GM21619 (cell line): ENCODE measurements at regions not wholly inside any gene's neighbourhood (a gene's known extent, or its start where the extent isn't known, plus 50 kb on each side); places are given as distances from the start of the nearest gene placed in this dataset.
"Not testable (repeated sequence)": the region's sequence is repeated elsewhere in the genome, so short reads cannot be mapped to it uniquely, and the experiment has no call there.

Experiments
- ATAC-seq: cut with Tn5 transposase; IDR thresholded peaks from one replicate; pipeline ENCODE4 v1.9.1; 2021; ENCODE audit not compliant: unreplicated experiment

DNA sequence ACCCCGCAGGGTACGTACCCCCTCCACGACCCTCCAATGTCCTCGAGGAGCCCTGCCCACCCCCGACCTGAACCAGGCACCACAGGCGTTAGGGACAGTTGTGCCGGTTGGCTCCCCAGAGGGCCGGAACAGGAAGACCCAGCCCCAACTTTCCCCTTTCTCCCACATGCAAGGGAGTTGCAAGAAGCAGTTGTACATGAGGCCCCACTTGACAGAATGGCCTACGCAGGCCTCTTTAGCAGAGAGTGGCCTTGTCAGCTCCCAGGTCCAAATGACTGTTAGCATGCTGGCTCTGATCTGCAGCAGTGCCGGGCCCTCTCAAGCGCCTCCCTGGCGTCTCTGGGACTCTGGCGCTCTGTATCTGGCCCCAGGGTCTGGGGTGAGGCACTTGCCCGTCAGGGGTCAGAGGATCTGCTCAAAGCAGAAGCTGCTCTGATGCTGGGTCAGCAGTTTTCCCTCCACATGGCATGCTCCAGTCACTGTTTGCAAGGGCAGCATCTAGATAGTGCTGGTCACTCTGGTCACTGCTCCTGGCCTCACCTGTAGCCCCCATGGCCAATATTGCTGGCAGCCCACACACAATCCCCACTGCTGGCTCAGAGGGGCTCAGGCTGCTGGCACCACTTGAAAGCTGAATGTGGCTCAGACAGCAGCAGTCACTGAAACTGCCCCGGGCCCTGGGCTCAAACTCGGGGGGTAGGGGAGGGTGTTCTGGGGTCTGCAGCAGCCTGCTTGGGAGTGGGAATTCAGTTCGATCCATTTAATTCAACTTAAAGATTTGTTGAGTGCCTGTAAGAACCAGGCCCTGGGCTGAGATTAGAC is 254.5 kb downstream of the FAM43A start:
- no peak for ATAC-seq

DNA sequence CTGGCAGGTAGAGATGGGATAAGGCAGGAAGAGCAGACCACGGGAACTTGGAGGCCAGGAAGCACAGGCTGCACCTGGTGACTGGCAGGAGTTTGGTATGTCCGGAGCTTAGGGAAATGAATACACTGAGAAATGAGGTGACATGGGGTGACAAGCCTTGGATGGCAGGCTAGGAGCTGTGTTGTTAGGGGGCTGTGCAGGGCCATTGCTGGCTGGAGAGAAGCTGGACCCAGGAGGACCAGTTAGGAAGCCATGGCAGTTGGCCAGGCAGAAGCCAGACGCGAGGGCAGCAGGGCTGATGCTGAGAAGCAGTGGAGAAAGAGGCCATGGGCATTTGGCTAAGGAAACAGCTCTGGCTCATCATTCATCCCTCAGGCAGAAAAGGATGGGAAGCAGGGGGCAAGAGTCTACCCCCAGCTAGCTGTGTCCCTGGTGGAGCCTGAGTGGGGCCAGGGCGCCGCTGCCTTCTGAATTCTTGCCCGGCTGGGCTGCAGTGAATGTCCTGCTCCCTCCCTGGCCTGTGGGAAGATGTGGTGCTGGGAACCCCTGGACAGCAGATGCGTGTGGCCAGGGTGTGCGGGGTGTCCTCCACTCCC is 255.8 kb downstream of the FAM43A start:
- ATAC-seq, result no peak

DNA sequence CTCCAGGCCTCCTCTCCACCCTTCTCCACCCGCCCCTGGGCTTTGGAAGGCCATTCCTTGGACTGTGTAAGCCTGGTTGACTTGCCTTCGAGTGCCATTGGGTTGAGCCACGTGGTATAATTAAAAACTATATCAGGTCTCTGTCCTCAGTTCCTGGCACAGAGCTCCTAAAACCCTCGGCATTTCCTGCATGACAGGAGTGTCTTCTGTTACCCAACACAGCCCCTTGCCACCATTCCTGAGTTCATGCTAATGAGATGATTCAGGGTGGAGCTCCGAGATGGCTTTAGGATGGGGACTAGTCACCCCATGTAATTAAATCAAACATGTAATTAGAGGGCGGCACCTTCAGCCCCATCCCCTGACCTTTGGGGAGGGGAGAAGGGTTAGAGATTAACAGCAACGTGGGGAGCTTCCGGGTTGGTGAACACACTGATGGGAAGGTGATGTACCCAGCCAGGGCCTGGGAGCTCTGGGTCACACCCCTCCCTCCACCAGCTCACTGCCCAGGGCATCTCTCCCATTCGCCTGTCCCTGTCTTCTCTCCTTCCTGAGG is 256.4 kb downstream of the FAM43A start:
- ATAC-seq, result no peak

DNA sequence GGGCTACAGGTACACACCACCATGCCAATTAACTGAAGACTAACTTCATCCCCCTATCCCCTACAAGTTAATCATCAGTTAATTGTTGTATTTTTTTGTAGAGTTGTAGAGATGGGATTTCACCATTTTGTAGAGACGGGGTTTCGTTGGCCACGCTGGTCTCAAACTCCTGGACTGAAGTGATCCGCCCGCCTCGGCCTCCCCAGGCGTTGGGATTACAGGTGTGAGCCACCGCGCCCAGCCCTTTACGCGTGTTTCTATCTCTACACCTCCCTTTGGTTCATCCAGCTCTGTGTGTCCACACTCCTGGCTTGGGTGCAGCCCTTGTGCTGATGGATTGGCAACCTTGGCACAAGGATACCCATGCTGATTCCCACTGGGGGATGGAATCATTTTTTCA is 258.8 kb downstream of the FAM43A start:
- ATAC-seq, result no peak

DNA sequence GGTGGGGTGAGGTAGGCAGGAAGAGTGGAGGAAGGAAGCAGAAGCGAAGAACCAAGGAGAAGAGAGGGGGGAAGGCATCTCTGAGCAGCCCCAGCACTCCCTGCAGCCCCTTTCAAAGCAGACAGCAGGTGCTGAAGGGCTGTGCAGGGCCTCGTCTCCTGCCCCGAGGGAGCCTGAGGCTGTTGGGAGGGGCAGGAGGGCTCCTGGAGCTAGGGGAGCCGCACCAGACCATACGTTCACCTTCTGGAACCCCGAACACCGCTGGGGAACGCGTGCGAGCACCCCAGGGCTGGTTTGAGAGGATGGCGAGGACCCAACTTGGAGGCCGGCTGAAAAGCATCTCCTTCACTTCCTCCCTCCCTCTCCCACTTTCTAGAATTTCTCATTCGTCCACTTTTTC is 259.8 kb downstream of the FAM43A start:
- no peak for ATAC-seq

DNA sequence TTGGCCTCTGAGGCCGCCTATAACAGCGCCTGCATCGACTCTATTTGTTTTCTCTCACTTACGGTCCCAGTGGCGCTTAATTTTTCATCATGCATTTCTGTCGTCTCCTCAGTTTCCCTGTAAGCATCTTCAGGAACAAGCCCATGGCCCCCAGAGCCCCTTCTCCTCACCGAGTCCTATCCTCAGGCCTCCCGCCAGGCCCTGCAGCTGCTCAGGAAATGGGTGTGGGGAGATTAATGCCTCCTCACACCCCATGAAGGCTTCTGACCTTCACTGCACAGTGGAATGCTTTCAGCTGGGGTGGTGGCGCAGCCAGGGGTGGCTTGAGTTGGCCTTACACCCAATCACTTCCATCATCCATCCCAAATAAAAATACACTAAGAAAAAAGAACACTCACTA is 260.4 kb downstream of the FAM43A start:
- ATAC-seq, result no peak

DNA sequence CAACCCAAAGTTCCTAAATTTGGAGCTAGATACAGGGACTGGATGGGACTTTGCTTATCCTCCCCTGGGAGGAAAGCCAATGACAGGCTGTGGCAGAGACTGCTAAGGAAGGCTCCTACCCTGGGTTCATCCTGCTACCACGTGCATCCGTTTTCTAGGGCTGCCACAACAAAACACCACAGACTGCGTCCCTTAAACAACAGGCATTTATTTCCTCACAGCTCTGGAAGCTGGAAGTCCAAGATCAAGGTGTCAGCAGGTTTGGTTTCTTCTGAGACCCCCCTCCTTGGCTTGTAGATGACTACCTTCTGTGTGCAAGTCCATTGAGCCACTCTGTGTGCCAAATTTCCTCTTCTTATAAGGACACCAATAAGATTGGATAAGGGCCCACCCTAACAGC is 263.9 kb downstream of the FAM43A start:
- no peak for ATAC-seq

DNA sequence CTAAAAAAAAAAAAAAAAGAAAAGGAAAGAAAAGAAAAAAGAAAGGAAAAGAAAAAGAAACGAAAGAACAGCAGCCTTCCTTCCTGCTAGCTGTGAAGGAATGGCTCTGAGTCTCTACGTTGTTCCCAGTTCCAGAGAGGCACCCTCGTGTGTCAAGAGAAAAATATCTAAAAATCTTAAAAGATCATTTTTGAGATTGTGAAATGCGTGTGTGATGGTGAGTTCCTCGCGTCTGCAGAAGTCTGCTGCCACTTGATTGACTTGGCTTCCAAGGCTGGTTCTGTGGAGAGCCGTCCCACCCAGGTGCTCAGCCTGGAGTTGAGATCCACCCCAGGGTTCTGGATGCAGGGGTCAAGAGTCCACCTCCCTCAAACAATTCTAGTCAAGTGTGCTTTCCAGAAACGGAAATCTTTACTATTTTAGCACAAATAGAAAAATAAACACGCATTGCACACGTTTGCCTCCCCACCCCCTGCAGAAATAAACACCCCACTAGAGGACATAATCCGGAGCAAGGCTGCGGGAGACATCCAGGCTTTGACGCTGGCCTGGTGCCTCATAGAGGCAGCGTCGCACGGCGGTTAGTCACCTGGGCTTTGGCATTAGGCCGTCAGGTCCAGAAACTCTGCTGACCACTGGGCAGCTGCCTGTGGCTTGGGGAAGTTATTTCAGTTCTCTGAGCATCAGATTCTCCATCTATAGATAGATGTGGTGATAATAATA is 265.4 kb downstream of the FAM43A start:
- no peak for ATAC-seq

DNA sequence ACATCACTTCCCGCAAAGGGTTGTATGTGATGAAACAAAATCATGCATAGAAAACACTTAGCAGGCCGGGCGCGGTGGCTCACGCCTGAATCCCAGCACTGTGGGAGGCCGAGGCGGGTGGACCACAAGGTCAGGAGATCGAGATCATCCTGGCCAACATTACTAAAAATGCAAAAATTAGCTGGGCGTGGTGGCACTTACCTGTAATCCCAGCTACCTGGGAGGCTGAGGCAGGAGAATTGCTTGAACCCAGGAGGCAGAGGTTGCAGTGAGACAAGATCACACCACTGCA is 265.9 kb downstream of the FAM43A start:
- ATAC-seq, result not testable (repeated sequence)

DNA sequence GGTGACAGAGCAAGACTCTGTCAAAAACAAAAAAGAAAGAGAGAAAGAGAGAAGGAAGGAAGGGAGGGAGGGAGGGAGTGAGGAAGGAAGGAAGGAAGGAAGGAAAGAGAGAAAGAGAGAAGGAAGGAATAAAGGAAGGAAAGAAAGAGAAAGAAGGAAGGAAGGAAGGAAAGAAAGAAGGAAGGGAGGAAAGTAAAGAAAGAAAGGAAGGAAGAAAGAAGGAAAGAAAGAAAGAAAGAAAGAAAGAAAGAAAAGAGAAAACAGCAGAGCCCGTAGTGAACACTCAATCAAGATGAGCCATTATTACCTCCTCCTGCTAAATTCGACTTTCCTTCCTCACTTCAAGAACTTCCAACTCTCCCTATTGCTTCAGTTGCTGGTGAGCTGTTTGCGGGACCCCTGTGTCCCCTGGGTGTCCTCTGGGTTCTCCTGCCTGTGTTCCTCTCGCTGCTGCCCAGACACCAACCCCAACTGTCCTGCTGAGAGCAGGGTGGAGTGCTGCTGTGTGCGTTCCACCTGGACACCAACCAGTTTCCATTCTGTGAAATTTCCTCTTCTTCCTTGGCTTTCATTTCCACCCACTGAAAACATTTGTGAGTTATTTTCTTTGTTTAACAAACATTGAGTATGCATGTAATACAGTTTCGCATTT is 266.4 kb downstream of the FAM43A start:
- ATAC-seq, result no peak

DNA sequence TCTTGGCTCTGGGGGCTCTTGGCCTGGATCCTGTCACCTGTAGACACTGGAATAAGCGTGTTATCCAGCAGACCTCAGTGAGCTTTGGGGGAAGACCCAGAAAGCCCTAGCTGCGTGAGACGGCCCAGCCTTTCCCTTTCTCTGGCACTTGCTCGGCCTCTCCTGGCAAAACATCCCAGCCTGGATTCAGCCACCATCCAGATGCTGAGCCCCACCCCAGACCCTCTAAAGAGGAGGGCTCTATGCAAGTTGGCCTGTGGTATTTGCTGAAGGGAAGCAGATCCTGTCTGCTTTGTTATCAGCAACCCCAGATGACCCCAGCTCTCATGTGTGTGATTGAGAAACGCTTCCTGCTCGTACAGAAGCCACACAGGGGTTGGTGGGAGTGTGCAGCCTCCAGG is 267.2 kb downstream of the FAM43A start:
- ATAC-seq, result no peak

DNA sequence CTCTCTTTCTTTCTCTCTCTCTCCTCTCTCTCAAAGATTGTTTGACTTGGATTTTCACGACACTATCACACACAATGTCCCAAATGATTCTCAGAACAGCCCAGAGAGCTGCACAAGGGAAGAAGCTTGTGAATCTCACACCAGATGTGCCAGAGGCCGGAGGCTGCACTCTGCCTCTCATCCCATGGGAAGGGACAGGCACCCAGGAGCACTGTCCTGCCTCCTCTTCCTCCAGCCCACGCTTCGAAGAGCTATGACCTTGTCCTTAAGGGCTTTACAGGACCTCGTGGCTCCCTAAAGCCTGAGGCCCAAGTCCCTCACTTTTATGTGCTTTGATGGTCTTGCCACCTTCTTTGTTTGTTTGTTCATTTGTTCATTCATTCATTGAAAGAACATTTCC is 267.6 kb downstream of the FAM43A start:
- no peak for ATAC-seq

DNA sequence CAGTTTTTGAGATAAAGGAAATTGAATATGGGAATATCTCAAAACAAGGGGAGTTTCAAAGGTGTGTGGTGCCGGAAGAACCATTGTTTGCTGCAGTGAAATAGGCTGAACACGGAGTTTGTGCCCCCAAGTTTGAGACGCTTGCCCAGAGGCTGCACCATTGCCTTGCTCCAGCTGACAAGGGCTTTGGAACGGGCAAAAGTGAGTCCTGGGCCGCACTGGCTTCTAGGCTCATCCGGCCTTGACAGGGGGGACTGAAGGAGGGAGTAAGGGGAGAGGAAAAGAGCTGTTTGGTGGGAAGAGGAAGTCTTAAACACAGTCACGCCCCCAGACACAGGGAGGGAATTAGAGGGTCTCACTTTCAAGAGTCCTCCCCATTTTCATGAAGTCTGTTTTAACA is 269.9 kb downstream of the FAM43A start:
- no peak for ATAC-seq

DNA sequence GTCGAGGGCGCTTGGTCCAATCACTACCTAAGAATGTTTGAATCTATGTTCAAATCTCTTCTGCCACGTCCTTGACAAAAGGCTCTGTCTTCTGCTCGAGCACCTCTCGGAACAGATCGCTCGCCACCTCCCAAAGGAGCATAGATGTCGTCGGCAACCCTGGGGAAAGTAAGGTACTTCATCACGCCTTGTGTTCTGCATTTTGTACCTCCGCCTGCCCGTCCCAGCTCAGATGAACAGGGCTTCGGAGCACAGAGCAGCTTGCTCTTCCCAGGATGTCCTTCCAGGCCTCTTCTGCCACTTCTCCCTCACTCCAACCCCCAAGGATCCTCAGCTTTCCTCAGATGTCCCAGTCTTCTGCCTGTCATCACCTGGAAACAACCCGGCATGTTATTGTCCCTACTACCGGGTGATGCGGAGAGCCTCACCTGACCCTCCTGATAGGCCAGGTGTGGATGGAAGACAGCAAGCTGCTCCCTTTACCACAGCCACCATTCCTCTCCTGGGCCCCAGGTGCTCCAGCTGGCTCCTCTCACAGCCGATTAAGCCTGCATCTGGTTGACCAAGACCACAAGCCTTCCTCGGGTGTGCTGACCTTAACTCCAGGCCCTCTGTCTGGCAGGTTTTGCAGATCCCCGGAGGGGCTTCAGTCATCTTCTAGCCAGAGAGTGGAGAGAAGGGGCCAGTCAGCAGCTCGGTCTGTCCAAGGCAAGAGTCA is 270.5 kb downstream of the FAM43A start:
- ATAC-seq, result no peak

DNA sequence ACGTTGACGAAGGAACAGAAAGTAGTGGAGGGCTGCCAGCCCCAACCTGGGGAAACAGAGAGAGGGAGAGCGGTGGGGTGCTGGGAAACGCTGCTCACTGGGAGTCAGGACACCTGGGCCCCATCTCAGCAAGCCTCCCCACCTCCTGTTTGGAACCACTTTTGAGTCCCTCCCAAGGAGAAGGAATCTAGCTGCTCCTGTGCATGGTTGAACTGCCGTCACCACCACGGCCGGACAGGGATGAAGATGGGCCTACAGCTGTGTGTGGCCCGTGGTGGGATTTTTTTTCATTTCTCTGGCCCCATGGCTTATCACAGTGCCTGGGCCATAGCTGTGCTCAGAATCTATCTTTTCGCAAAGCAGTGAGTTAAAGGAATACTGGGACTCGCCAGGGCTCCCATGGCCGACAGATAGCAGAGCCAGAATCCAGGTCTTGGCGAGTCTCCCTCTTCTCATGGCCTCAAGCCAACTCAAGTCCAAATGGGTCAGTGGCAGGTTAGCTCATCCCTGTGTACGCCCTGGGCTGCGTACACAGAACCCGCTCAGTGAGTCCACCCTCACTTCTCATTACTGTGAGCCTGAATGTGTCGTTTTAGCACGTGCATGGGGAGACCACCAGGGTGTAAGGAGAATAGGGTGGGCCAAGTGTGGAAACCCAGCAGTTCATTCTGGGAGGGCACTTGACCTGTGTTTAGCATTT is 271.2 kb downstream of the FAM43A start:
- no peak for ATAC-seq

DNA sequence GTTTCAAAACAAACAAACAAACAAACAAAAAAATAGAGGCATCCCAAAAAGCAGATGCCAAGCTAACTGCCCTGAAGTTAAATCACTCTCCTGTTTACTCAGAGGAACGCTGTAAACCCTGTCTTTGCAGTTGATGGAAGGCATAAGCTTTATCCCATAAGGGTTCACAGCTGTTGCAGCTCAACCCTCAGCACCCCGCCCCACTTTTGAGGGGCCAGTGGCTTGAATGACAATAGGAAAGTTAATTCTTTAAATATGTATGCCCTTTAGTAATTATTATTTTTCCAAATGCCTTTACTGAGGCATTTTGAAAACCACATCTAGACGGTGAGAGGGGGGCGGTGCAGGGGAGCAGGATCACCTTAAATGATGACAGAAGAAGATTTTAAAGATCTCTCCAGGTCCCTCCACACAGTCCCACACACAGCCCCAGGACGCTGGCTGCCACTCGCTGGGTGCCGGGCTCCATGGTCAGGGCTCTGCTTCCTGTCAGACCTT is 272.1 kb downstream of the FAM43A start:
- ATAC-seq, result no peak

DNA sequence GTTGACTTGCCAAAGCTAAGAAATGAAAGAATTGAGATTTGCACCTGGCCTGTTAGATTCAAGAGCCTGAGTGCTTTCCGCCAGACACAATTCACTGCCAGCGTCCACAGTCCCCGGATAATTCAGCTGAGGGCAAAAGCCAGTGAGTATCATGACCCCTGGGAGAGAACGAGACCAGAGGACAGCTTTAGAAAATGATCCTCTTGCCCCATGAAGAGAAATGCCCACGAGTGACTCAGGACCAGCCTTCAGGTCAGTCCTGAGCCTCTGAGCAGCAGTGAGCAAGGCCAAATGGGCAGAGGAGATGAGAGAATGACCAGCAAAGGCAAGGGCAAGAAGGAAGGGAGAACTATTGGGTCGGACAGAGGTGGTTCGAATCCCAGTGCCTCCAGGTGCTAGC is 273.5 kb downstream of the FAM43A start:
- ATAC-seq, result no peak

DNA sequence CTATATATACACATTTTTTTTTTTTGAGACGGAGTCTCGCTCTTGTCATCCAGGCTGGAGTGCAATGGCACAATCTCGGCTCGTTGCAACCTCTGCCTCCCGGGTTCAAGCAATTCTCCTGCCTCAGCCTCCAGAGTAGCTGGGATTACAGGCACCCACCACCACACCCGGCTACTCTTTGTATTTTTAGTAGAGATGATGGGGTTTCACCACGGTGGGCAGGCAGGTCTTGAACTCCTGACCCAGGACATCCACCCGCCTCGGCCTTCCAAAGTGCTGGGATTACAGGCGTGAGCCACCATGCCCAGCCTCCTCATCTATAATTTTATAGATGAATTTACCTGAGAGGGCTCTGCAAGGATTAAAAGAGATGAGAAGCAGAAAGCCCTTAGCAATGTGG is 274.0 kb downstream of the FAM43A start:
- not testable (repeated sequence) for ATAC-seq

DNA sequence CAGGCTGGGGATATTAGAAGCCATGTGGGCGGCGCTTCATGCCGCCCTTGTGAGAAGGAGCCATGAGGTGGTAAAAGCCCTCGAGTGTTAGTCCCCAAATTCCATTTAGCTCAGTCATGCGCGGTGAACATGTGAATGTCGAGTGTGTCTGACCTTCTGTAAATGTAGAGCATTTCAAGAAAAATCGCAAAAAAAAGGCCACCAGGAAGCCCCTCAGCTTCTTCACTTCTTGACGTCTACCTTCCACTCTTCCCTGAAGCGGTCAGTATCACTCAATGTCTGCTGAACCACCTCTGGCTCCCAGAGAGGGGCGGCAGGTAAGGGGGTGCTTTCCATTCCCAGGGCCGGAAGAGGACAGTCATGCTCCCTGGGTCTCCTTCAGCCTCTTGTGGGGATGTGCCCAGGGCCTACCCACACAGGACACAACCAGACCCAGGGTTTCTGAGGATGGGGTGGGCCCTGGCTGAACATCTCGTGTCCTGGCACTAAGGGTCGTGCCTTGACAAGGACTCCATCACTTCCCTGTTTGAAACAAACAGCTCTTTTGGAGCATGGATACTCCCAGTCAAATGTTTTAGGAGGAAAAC is 274.9 kb downstream of the FAM43A start:
- ATAC-seq, result no peak

DNA sequence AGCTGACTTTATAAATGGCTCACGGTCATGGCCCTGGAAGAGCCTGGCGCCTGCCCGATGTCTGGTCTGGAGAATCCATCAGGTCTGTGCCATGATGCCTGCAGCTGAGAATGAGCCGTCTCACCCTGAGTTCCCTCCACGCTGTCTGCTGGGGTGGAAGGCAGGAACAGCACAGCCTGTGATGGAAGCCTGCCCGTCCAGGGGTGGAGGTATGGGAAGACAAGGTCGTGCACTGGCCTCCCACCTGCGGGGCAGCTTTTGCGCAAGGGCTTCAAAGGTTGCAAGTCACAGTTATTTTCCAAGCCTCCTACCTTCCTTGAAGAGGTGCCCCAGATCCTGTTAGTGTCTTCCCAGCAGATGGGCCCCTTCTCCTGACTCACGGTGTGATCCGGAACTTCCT is 275.5 kb downstream of the FAM43A start:
- no peak for ATAC-seq
